H1 (cell line): ENCODE measurements at regions not wholly inside any gene's neighbourhood (a gene's known extent, or its start where the extent isn't known, plus 50 kb on each side); places are given as distances from the start of the nearest gene placed in this dataset.

ENCODE experiments used
- CTCF ChIA-PET: fragments of 300-600 bp; sonication (Branson Sonifier 250); formaldehyde crosslinking; loops from one replicate; lab custom pipeline; 2021; ENCODE audit not compliant: partially characterized antibody; lab: Charles Lee
- POLR2A ChIA-PET: fragments of 300-600 bp; sonication (Branson Sonifier 250); formaldehyde crosslinking; loops from one replicate; lab custom pipeline; 2021; ENCODE audit warnings: inconsistent platforms; ENCODE audit not compliant: partially characterized antibody; lab: Charles Lee
- DNase-seq, 2 experiments: peaks; one replicate each; pipeline versions ENCODE4 v3.0.0 to v3.0.0-alpha.2; 2010 to 2022; ENCODE audit warnings: low spot score in 2 of 2, low read depth in 1 of 2, mixed read lengths in 1 of 2
- FAIRE-seq: peaks from 2 replicates; lab custom pipeline; 2011; peaks lifted over from hg19 to GRCh38; lab: Jason Lieb, UNC
- H2AFZ ChIP-seq: 2 replicates; pipeline ENCODE4 v1.8.1; 2012; ENCODE audit warnings: low read length, inconsistent platforms
- H2AK5ac ChIP-seq: 2 replicates; pipeline ENCODE4 v1.6.1; 2013; ENCODE audit warnings: low read depth, low read length
- H2BK120ac ChIP-seq: replicated peaks from 2 replicates; pipeline ENCODE3; 2013; ENCODE audit warnings: low read depth, low read length, inconsistent platforms
- H2BK12ac ChIP-seq: 2 replicates; pipeline ENCODE4 v1.6.1; 2013; ENCODE audit warnings: low read depth, low read length
- H2BK15ac ChIP-seq: 2 replicates; pipeline ENCODE4 v1.6.1; 2013; ENCODE audit warnings: low read length
- H2BK20ac ChIP-seq: 2 replicates; pipeline ENCODE4 v1.6.1; 2013; ENCODE audit warnings: low read length
- H2BK5ac ChIP-seq: 2 replicates; pipeline ENCODE4 v1.6.1; 2013; ENCODE audit warnings: low read depth, low read length
- H3K14ac ChIP-seq: 2 replicates; pipeline ENCODE4 v1.6.1; 2013; ENCODE audit warnings: inconsistent platforms; ENCODE audit not compliant: insufficient read length
- H3K18ac ChIP-seq: 2 replicates; pipeline ENCODE4 v1.6.1; 2013; ENCODE audit warnings: low read length; ENCODE audit errors: extremely low read depth
- H3K23ac ChIP-seq: 2 replicates; pipeline ENCODE4 v1.6.1; 2013; ENCODE audit warnings: inconsistent platforms; ENCODE audit not compliant: insufficient read length
- H3K23me2 ChIP-seq: 2 replicates; pipeline ENCODE4 v1.6.1; 2013; ENCODE audit warnings: low read depth, low read length
- H3K27ac ChIP-seq: 2 replicates; pipeline ENCODE4 v1.6.1; 2011; ENCODE audit warnings: low read depth, low read length, inconsistent platforms
- H3K27me3 ChIP-seq, 4 experiments: replicated peaks in 1 of 4; 1 replicate in 1 of 4; 2 replicates in 3 of 4; pipeline versions ENCODE4 v1.6.1 to v1.8.1; 2011 to 2013; ENCODE audit warnings: low read length in 3 of 4, mild to moderate bottlenecking in 3 of 4, inconsistent platforms in 2 of 4, mixed read lengths in 2 of 4, moderate library complexity in 1 of 4; ENCODE audit not compliant: control insufficient read depth in 3 of 4, insufficient read depth in 3 of 4; ENCODE audit errors: extremely low read depth in 1 of 4
- H3K36me3 ChIP-seq, 4 experiments: 2 replicates each; pipeline versions ENCODE4 v1.6.1 to v1.8.1; 2011 to 2013; ENCODE audit warnings: mild to moderate bottlenecking in 4 of 4, low read length in 3 of 4, moderate library complexity in 2 of 4, control low read depth in 1 of 4, inconsistent platforms in 1 of 4; ENCODE audit not compliant: insufficient read depth in 4 of 4, control insufficient read depth in 2 of 4
- H3K4ac ChIP-seq: replicated peaks from 2 replicates; pipeline ENCODE3; 2013; ENCODE audit warnings: low read length, low read depth, mixed read lengths, inconsistent platforms; ENCODE audit not compliant: insufficient read length
- H3K4me1 ChIP-seq, 4 experiments: replicated peaks in 1 of 4; 1 replicate in 1 of 4; 2 replicates in 3 of 4; pipeline versions ENCODE4 v1.6.1 to v1.8.1; 2011 to 2013; ENCODE audit warnings: low read length in 3 of 4, inconsistent platforms in 2 of 4, mixed read lengths in 1 of 4; ENCODE audit not compliant: insufficient read depth in 4 of 4, control insufficient read depth in 3 of 4
- H3K4me2 ChIP-seq, 2 experiments: 2 replicates each; pipeline versions ENCODE4 v1.6.1 to v1.8.1; 2011 to 2013; ENCODE audit warnings: low read depth in 2 of 2, low read length in 2 of 2, control low read depth in 1 of 2, inconsistent platforms in 1 of 2, mild to moderate bottlenecking in 1 of 2; ENCODE audit not compliant: insufficient read depth in 1 of 2
- H3K4me3 ChIP-seq, 4 experiments: fragments of 200-600, 300-600 bp in 1 of 4; sonication (generic), shearing (Covaris generic), sonication (Bioruptor Twin) in 1 of 4; 2 replicates each; pipeline versions ENCODE4 v1.5.1 to v1.8.1; 2011 to 2016; ENCODE audit warnings: low read length in 4 of 4, low read depth in 3 of 4, control low read depth in 2 of 4, inconsistent platforms in 2 of 4, mild to moderate bottlenecking in 2 of 4, mixed read lengths in 1 of 4, moderate library complexity in 1 of 4; ENCODE audit not compliant: insufficient read depth in 2 of 4; ENCODE audit errors: extremely low read depth in 1 of 4
- H3K56ac ChIP-seq: replicated peaks from 2 replicates; pipeline ENCODE3; 2013; ENCODE audit warnings: low read depth, mild to moderate bottlenecking, mixed read lengths, low read length, inconsistent platforms; ENCODE audit not compliant: insufficient read length
- H3K79me1 ChIP-seq: 2 replicates; pipeline ENCODE4 v1.6.1; 2013; ENCODE audit warnings: low read depth, low read length, control low read depth
- H3K79me2 ChIP-seq, 2 experiments: 2 replicates each; pipeline versions ENCODE4 v1.6.1 to v1.8.1; 2012 to 2013; ENCODE audit warnings: low read length in 2 of 2, mild to moderate bottlenecking in 2 of 2, inconsistent platforms in 1 of 2; ENCODE audit not compliant: insufficient read depth in 2 of 2, control insufficient read depth in 1 of 2
- H3K9ac ChIP-seq, 4 experiments: replicated peaks in 1 of 4; 1 replicate in 1 of 4; 2 replicates in 3 of 4; pipeline versions ENCODE4 v1.6.1 to v1.8.1; 2011 to 2013; ENCODE audit warnings: low read depth in 3 of 4, low read length in 3 of 4, control low read depth in 2 of 4, mild to moderate bottlenecking in 2 of 4, moderate library complexity in 2 of 4, inconsistent platforms in 1 of 4; ENCODE audit errors: extremely low read depth in 1 of 4
- H3K9me3 ChIP-seq, 2 experiments: 2 replicates each; pipeline versions ENCODE4 v1.6.1 to v1.8.1; 2012 to 2013; ENCODE audit warnings: mild to moderate bottlenecking in 2 of 2, moderate library complexity in 2 of 2, control low read depth in 1 of 2, inconsistent platforms in 1 of 2, low read depth in 1 of 2, low read length in 1 of 2, mixed read lengths in 1 of 2; ENCODE audit not compliant: insufficient read depth in 2 of 2
- H4K20me1 ChIP-seq, 2 experiments: replicated peaks in 1 of 2; 2 replicates each; pipeline versions ENCODE3 to v1.8.1; 2011 to 2013; ENCODE audit warnings: inconsistent platforms in 2 of 2, low read length in 2 of 2, mild to moderate bottlenecking in 1 of 2; ENCODE audit not compliant: insufficient read depth in 2 of 2, control insufficient read depth in 1 of 2
- H4K5ac ChIP-seq: 2 replicates; pipeline ENCODE4 v1.6.1; 2013; ENCODE audit warnings: low read length, low read depth, mixed read lengths, inconsistent platforms; ENCODE audit not compliant: insufficient read length
- H4K8ac ChIP-seq: 2 replicates; pipeline ENCODE4 v1.8.0; 2013; ENCODE audit warnings: mild to moderate bottlenecking, moderate library complexity, low read length, inconsistent platforms; ENCODE audit not compliant: insufficient read depth; ENCODE audit errors: extremely low read depth
- H4K91ac ChIP-seq: replicated peaks from 2 replicates; pipeline ENCODE3; 2013; ENCODE audit warnings: low read length, mixed read lengths, inconsistent platforms; ENCODE audit not compliant: insufficient read length
- RAD21 ChIP-seq, 2 experiments: IDR thresholded peaks in 1 of 2; conservative IDR thresholded peaks in 1 of 2; 2 replicates each; pipeline ENCODE4 v1.6.1; 2011; ENCODE audit warnings: low read depth in 2 of 2, low read length in 2 of 2, improper control_type of control experiment in 1 of 2, inconsistent platforms in 1 of 2, mild to moderate bottlenecking in 1 of 2, moderate library complexity in 1 of 2
- RFX5 ChIP-seq: IDR thresholded peaks from 2 replicates; pipeline ENCODE4 v1.6.1; 2011; ENCODE audit warnings: low read depth, low read length, improper control_type of control experiment, borderline replicate concordance
- RNF2 ChIP-seq: fragments of 200-900, 300-1000 bp; sonication (generic); IDR thresholded peaks from 2 replicates; pipeline ENCODE4 v1.7.1; 2016; ENCODE audit warnings: borderline replicate concordance, low read depth, mild to moderate bottlenecking, antibody characterized with exemption, low read length; ENCODE audit not compliant: poor library complexity, severe bottlenecking; ENCODE audit errors: missing control alignments
- TEAD4 ChIP-seq: IDR thresholded peaks from 2 replicates; pipeline ENCODE4 v1.6.1; 2012; ENCODE audit warnings: low read depth, low read length, inconsistent platforms, mixed read lengths
- WGBS, 2 experiments: shearing (Covaris generic) in 1 of 2; methylation state at CpG; one replicate each; pipeline versions ENCODE4 v1.1.6 to v1.1.7; 2013 to 2015; ENCODE audit warnings: low lambda C conversion rate in 2 of 2, mixed read lengths in 2 of 2, inconsistent platforms in 1 of 2, low coverage in 1 of 2, missing lambda C conversion rate in 1 of 2; ENCODE audit not compliant: insufficient replicate concordance in 2 of 2, insufficient coverage in 1 of 2, insufficient read length in 1 of 2; ENCODE audit errors: extremely low coverage in 1 of 2, missing lambda C conversion rate in 1 of 2; 5-methylcytosine and 5-hydroxymethylcytosine counted together

DNA sequence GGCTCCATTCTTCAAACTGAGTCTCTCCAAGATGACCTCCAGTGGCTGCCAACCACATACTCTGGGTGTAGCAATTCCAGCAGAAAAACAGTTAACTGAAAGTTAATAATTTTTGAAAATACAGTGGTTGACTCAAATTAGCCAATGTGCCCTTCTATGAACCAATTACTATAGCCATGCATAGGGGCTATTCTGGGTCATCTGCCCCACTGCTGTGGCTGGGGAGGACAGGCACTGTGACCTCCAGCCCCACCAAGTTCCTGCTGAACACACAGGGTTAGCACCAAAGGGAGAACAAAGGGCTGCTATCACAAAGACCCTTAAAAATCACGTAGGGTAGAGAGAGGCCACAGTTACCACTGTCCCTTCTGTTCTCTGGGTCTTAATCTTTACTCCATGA, 123.0 kb downstream of the IRS1 start:
- 80% methylated on average over 1 of the region's 1 CpG; no CpG with 5 or more reads in 1 of the 2 experiments for WGBS, 2 experiments
- Histone ChIP-seq H3K36me3 (no peaks in the 10 kb centered on the region), H3K27ac (no peak overlapping the region), H3K4me3 (no peak overlapping the region), H4K5ac (no peak overlapping the region), H2AK5ac (no peak overlapping the region), H3K9ac (no peak overlapping the region), H3K4me1 (no peaks in the 10 kb centered on the region), H2BK12ac (no peak overlapping the region), H3K4me2 (no peak overlapping the region), H2BK15ac (no peak overlapping the region), H3K79me1 (no peaks in the 10 kb centered on the region), H4K20me1 (no peaks in the 10 kb centered on the region), H2BK5ac (no peak overlapping the region), H3K18ac (no peak overlapping the region), H3K23ac (no peak overlapping the region), H3K14ac (no peak overlapping the region), H3K9me3 (no peaks in the 10 kb centered on the region; a peak in 1 of 4 replicates), H3K23me2 (no peaks in the 10 kb centered on the region), H3K56ac (no peak overlapping the region), H4K8ac (no peak overlapping the region), H3K27me3 (no peaks in the 10 kb centered on the region), H4K91ac (no peak overlapping the region), H3K4ac (no peak overlapping the region), H2BK120ac (no peak overlapping the region), H3K79me2 (no peaks in the 10 kb centered on the region), H2BK20ac (no peak overlapping the region), H2AFZ (no peak overlapping the region)
- ChIA-PET CTCF (interaction anchor here (1.7 kb wide), 1 partner anchor 32 kb away, joined by 3 read pairs; no protein-coding TSS in a partner anchor), POLR2A (no interaction called here)
- no peak for DNase-seq
- no peak for TF ChIP-seq RFX5
- TF ChIP-seq RNF2, result no peak
- no peak for TF ChIP-seq TEAD4
- TF ChIP-seq RAD21 (IDR thresholded peaks at IDR 0.05 in 1 of 2, conservative IDR thresholded peaks at IDR 0.05 in 1 of 2; ENCODE audit: low read depth in 2 of 2, low read length in 2 of 2), result no peak
- FAIRE-seq, result no peak
